CD14-positive monocyte (primary cell): ENCODE measurements at regions not wholly inside any gene's neighbourhood (a gene's known extent, or its start where the extent isn't known, plus 50 kb on each side); places are given as distances from the start of the nearest gene placed in this dataset.

Experiments
- DNase-seq, 3 donors: peaks; one replicate each; pipeline ENCODE4 v3.0.0-alpha.2; 2011 to 2022
- H2AFZ ChIP-seq: 2 replicates; pipeline ENCODE4 v1.6.0; 2012; ENCODE audit warnings: mild to moderate bottlenecking, low read depth, low read length, inconsistent platforms; ENCODE audit not compliant: insufficient read depth, poor library complexity, severe bottlenecking
- H3K27ac ChIP-seq, 2 donors: 1 replicate in 1 of 2; 2 replicates in 1 of 2; pipeline ENCODE4 v1.5.1; 2012 to 2013; ENCODE audit warnings: low read length in 2 of 2, control low read depth in 1 of 2, inconsistent platforms in 1 of 2, low read depth in 1 of 2, mild to moderate bottlenecking in 1 of 2
- H3K27me3 ChIP-seq, 2 donors: one replicate each; pipeline versions ENCODE4 v1.6.0 to v1.6.1; 2011 to 2013; ENCODE audit warnings: low read length in 2 of 2; ENCODE audit not compliant: control insufficient read depth in 2 of 2, insufficient read depth in 2 of 2
- H3K36me3 ChIP-seq, 2 donors: replicated peaks in 1 of 2; 1 replicate in 1 of 2; 2 replicates in 1 of 2; pipeline versions ENCODE4 v1.5.1 to v1.6.1; 2012 to 2013; ENCODE audit warnings: low read length in 2 of 2, control low read depth in 1 of 2, inconsistent platforms in 1 of 2, mild to moderate bottlenecking in 1 of 2; ENCODE audit not compliant: insufficient read depth in 2 of 2, control insufficient read depth in 1 of 2
- H3K4me1 ChIP-seq, 2 donors: 1 replicate in 1 of 2; 2 replicates in 1 of 2; pipeline versions ENCODE4 v1.5.1 to v1.6.1; 2012 to 2013; ENCODE audit warnings: low read length in 2 of 2, control low read depth in 1 of 2, inconsistent platforms in 1 of 2, mild to moderate bottlenecking in 1 of 2, moderate library complexity in 1 of 2; ENCODE audit not compliant: insufficient read depth in 2 of 2, control insufficient read depth in 1 of 2
- H3K4me2 ChIP-seq: replicated peaks from 2 replicates; pipeline ENCODE3; 2012; ENCODE audit warnings: low read length, moderate library complexity, mild to moderate bottlenecking; ENCODE audit not compliant: poor library complexity, severe bottlenecking; ENCODE audit errors: extremely low read depth
- H3K4me3 ChIP-seq, 3 experiments: fragments of 200-600 bp in 1 of 3; sonication (generic) in 1 of 3; replicated peaks in 1 of 3; 1 replicate in 2 of 3; 2 replicates in 1 of 3; pipeline ENCODE4 v1.5.1; 2011 to 2013; ENCODE audit warnings: low read length in 3 of 3, mild to moderate bottlenecking in 3 of 3, control low read depth in 2 of 3, low read depth in 2 of 3, inconsistent platforms in 1 of 3, moderate library complexity in 1 of 3
- H3K79me2 ChIP-seq: 2 replicates; pipeline ENCODE4 v1.6.0; 2012; ENCODE audit warnings: mild to moderate bottlenecking, control low read depth, inconsistent platforms, low read length, moderate library complexity; ENCODE audit not compliant: insufficient read depth
- H3K9ac ChIP-seq: 2 replicates; pipeline ENCODE4 v1.6.0; 2017; ENCODE audit warnings: low read length, mild to moderate bottlenecking; ENCODE audit not compliant: insufficient read depth, poor library complexity, severe bottlenecking
- H3K9me3 ChIP-seq, 2 donors: replicated peaks in 1 of 2; 1 replicate in 1 of 2; 2 replicates in 1 of 2; pipeline versions ENCODE4 v1.5.1 to v1.6.1; 2012 to 2013; ENCODE audit warnings: low read length in 2 of 2, control low read depth in 1 of 2; ENCODE audit not compliant: control insufficient read depth in 1 of 2, insufficient read depth in 1 of 2
- H4K20me1 ChIP-seq: 2 replicates; pipeline ENCODE4 v1.6.0; 2012; ENCODE audit warnings: mild to moderate bottlenecking, low read length, control low read depth, moderate library complexity; ENCODE audit not compliant: insufficient read depth
- H3K27ac Mint-ChIP-seq, 7 donors: one replicate each; pipeline ENCODE4 v1.8.0; 2020; ENCODE audit warnings: mild to moderate bottlenecking in 7 of 7, mixed read lengths in 7 of 7, moderate library complexity in 6 of 7, inconsistent platforms in 2 of 7
- H3K27me3 Mint-ChIP-seq, 3 donors: one replicate each; pipeline ENCODE4 v1.8.0; 2021 to 2022; ENCODE audit warnings: low read depth in 3 of 3, mild to moderate bottlenecking in 3 of 3, mixed read lengths in 3 of 3, moderate library complexity in 3 of 3, inconsistent platforms in 1 of 3
- H3K36me3 Mint-ChIP-seq, 2 donors: one replicate each; pipeline ENCODE4 v1.8.0; 2020; ENCODE audit warnings: mixed read lengths in 2 of 2, inconsistent platforms in 1 of 2, mild to moderate bottlenecking in 1 of 2
- H3K4me1 Mint-ChIP-seq: one replicate; pipeline ENCODE4 v1.8.0; 2020; ENCODE audit warnings: mild to moderate bottlenecking, mixed read lengths
- H3K4me3 Mint-ChIP-seq, 2 donors: one replicate each; pipeline ENCODE4 v1.8.0; 2020; ENCODE audit warnings: mild to moderate bottlenecking in 2 of 2, mixed read lengths in 2 of 2, moderate library complexity in 1 of 2
- H3K9me3 Mint-ChIP-seq, 7 donors: one replicate each; pipeline ENCODE4 v1.8.0; 2020 to 2022; ENCODE audit warnings: mixed read lengths in 7 of 7, mild to moderate bottlenecking in 6 of 7, moderate library complexity in 6 of 7, inconsistent platforms in 2 of 7
- WGBS: methylation state at CpG from one replicate; pipeline ENCODE4 v1.1.5; 2013; ENCODE audit warnings: missing lambda C conversion rate; ENCODE audit not compliant: insufficient coverage; 5-methylcytosine and 5-hydroxymethylcytosine counted together
- intact Hi-C, 2 donors: fragments of 100-400 bp; cut with micrococcal nuclease; formaldehyde crosslinking; loops; one replicate each; pipeline versions ENCODE4 v1.15.0 to v1.15.1; 2023
- TF ChIP-seq, protein P1 (sequence below): fragments of 200-600 bp; IDR thresholded peaks from one replicate; pipeline ENCODE4 v1.8.0; 2022; ENCODE audit warnings: antibody characterized with exemption, mild to moderate bottlenecking

- no peak overlapping the region for H3K4me3 Mint-ChIP-seq
- Histone ChIP-seq H3K4me1 (no peaks in the 10 kb centered on the region), H3K9me3 (no peaks in the 10 kb centered on the region), H3K27me3 (no peaks in the 10 kb centered on the region), H2AFZ (no peak overlapping the region), H3K4me2 (no peak overlapping the region), H4K20me1 (no peaks in the 10 kb centered on the region), H3K9ac (no peak overlapping the region), H3K4me3 (no peak overlapping the region), H3K79me2 (no peaks in the 10 kb centered on the region), H3K36me3 (no peaks in the 10 kb centered on the region), H3K27ac (no peak overlapping the region)
- 100% methylated on average over 3 of the region's 3 CpGs for WGBS
- H3K27me3 Mint-ChIP-seq, result peaks cover 0 to 5% (median 2%) of the 10 kb centered on the region in 3 donors
- intact Hi-C loops, result no loop called here
- no peak overlapping the region for H3K27ac Mint-ChIP-seq
- TF ChIP-seq, protein P1, sequence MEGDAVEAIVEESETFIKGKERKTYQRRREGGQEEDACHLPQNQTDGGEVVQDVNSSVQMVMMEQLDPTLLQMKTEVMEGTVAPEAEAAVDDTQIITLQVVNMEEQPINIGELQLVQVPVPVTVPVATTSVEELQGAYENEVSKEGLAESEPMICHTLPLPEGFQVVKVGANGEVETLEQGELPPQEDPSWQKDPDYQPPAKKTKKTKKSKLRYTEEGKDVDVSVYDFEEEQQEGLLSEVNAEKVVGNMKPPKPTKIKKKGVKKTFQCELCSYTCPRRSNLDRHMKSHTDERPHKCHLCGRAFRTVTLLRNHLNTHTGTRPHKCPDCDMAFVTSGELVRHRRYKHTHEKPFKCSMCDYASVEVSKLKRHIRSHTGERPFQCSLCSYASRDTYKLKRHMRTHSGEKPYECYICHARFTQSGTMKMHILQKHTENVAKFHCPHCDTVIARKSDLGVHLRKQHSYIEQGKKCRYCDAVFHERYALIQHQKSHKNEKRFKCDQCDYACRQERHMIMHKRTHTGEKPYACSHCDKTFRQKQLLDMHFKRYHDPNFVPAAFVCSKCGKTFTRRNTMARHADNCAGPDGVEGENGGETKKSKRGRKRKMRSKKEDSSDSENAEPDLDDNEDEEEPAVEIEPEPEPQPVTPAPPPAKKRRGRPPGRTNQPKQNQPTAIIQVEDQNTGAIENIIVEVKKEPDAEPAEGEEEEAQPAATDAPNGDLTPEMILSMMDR, result no peak
- H3K36me3 Mint-ChIP-seq, result no peaks in the 10 kb centered on the region
- H3K9me3 Mint-ChIP-seq, result peaks cover 0 to 1% (median 0%) of the 10 kb centered on the region in 7 donors
- H3K4me1 Mint-ChIP-seq, result peaks cover 2% of the 10 kb centered on the region
- DNase-seq, result no peak
Observed at GRCh38 chr2:129866391-129866790, 113.1 kb upstream of the RAB6C start.

GRCh38 chr2:129868151-129868550 is 111.3 kb upstream of the RAB6C start:
- no peak overlapping the region for H3K4me3 Mint-ChIP-seq
- Histone ChIP-seq H4K20me1 (no peaks in the 10 kb centered on the region), H3K79me2 (no peaks in the 10 kb centered on the region), H3K27me3 (no peaks in the 10 kb centered on the region), H3K4me3 (no peak overlapping the region), H3K4me2 (no peak overlapping the region), H3K4me1 (no peaks in the 10 kb centered on the region), H2AFZ (no peak overlapping the region), H3K27ac (no peak overlapping the region), H3K9me3 (no peaks in the 10 kb centered on the region), H3K9ac (no peak overlapping the region), H3K36me3 (no peaks in the 10 kb centered on the region)
- H3K27me3 Mint-ChIP-seq, result peaks cover 0 to 3% (median 2%) of the 10 kb centered on the region in 3 donors
- H3K9me3 Mint-ChIP-seq, result peaks cover 0 to 1% (median 0%) of the 10 kb centered on the region in 7 donors
- TF ChIP-seq, protein P1, result no peak
- intact Hi-C loops, result no loop called here
- no peaks in the 10 kb centered on the region for H3K4me1 Mint-ChIP-seq
- H3K27ac Mint-ChIP-seq, result no peak overlapping the region
- WGBS, result 93% methylated on average over 3 of the region's 8 CpGs
- DNase-seq, result no peak
- H3K36me3 Mint-ChIP-seq, result no peaks in the 10 kb centered on the region
